ENCODE measurements at regions not wholly inside any gene's neighbourhood (a gene's known extent, or its start where the extent isn't known, plus 50 kb on each side); places are given as distances from the start of the nearest gene placed in this dataset.

DNA sequence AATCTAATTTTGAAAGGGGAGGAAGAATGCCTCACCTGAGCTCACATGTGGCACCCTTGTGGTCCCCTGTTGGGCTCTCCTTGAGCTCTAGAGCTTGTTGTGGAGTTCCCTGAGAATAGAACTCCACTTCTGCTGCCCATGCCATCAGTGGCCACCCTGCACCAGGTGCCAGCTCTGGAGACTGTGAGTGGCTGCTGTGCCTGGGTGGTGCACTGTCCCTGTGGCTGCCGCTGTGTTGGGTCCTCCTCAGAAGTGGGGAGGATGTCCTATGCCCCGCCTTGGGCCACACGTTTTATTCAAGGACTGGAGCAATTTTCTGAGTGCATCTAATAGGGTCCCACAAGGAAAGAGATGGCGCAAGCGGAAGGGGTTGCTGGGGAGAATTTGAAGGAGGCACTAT, 67.9 kb upstream of the MAP3K7 start:
- TF ChIP-seq, protein P1, sequence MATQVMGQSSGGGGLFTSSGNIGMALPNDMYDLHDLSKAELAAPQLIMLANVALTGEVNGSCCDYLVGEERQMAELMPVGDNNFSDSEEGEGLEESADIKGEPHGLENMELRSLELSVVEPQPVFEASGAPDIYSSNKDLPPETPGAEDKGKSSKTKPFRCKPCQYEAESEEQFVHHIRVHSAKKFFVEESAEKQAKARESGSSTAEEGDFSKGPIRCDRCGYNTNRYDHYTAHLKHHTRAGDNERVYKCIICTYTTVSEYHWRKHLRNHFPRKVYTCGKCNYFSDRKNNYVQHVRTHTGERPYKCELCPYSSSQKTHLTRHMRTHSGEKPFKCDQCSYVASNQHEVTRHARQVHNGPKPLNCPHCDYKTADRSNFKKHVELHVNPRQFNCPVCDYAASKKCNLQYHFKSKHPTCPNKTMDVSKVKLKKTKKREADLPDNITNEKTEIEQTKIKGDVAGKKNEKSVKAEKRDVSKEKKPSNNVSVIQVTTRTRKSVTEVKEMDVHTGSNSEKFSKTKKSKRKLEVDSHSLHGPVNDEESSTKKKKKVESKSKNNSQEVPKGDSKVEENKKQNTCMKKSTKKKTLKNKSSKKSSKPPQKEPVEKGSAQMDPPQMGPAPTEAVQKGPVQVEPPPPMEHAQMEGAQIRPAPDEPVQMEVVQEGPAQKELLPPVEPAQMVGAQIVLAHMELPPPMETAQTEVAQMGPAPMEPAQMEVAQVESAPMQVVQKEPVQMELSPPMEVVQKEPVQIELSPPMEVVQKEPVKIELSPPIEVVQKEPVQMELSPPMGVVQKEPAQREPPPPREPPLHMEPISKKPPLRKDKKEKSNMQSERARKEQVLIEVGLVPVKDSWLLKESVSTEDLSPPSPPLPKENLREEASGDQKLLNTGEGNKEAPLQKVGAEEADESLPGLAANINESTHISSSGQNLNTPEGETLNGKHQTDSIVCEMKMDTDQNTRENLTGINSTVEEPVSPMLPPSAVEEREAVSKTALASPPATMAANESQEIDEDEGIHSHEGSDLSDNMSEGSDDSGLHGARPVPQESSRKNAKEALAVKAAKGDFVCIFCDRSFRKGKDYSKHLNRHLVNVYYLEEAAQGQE (IDR thresholded peaks at IDR 0.05), result no peak
- TF ChIP-seq, protein P2, sequence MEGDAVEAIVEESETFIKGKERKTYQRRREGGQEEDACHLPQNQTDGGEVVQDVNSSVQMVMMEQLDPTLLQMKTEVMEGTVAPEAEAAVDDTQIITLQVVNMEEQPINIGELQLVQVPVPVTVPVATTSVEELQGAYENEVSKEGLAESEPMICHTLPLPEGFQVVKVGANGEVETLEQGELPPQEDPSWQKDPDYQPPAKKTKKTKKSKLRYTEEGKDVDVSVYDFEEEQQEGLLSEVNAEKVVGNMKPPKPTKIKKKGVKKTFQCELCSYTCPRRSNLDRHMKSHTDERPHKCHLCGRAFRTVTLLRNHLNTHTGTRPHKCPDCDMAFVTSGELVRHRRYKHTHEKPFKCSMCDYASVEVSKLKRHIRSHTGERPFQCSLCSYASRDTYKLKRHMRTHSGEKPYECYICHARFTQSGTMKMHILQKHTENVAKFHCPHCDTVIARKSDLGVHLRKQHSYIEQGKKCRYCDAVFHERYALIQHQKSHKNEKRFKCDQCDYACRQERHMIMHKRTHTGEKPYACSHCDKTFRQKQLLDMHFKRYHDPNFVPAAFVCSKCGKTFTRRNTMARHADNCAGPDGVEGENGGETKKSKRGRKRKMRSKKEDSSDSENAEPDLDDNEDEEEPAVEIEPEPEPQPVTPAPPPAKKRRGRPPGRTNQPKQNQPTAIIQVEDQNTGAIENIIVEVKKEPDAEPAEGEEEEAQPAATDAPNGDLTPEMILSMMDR (IDR thresholded peaks at IDR 0.05; ENCODE audit: low read depth, low read length, missing input control), result no peak
- TF ChIP-seq RAD21 (IDR thresholded peaks at IDR 0.05) (no peak), TAF1 (conservative IDR thresholded peaks at IDR 0.05) (no peak), YY1 (IDR thresholded peaks at IDR 0.05) (no peak)
- TF ChIP-seq, protein P3, sequence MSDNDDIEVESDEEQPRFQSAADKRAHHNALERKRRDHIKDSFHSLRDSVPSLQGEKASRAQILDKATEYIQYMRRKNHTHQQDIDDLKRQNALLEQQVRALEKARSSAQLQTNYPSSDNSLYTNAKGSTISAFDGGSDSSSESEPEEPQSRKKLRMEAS (IDR thresholded peaks at IDR 0.05), result no peak
- TF ChIP-seq, protein P4, sequence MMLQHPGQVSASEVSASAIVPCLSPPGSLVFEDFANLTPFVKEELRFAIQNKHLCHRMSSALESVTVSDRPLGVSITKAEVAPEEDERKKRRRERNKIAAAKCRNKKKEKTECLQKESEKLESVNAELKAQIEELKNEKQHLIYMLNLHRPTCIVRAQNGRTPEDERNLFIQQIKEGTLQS (IDR thresholded peaks at IDR 0.05), result no peak

Measured in liver (tissue), 3 donors.